NCI-H82 treated with DMSO at 0.1 percent for 48 hours (cell line): ENCODE measurements at regions not wholly inside any gene's neighbourhood (a gene's known extent, or its start where the extent isn't known, plus 50 kb on each side); places are given as distances from the start of the nearest gene placed in this dataset.
"Not testable (repeated sequence)": the region's sequence is repeated elsewhere in the genome, so short reads cannot be mapped to it uniquely, and the experiment has no call there.

Source experiments
- DNase-seq: peaks from one replicate; lab custom pipeline; 2025; ENCODE audit not compliant: unreplicated experiment; lab: John Stamatoyannopoulos, UW

GRCh38 chr6:106749609-106750008 lies 120.2 kb downstream of the QRSL1 start:
- no peak for DNase-seq

GRCh38 chr6:106748547-106749207 lies 119.3 kb downstream of the QRSL1 start:
- DNase-seq = no peak

GRCh38 chr6:106747139-106747538 lies 117.8 kb downstream of the QRSL1 start:
- no peak for DNase-seq

GRCh38 chr6:106746652-106747051 lies 117.3 kb downstream of the QRSL1 start:
- no peak for DNase-seq

- no peak for DNase-seq
Observed at GRCh38 chr6:106745824-106746582, 116.6 kb downstream of the QRSL1 start.

- DNase-seq = no peak
Observed at GRCh38 chr6:106745197-106745770, 115.9 kb downstream of the QRSL1 start.

GRCh38 chr6:106744781-106745180 lies 115.4 kb downstream of the QRSL1 start:
- DNase-seq = no peak

GRCh38 chr6:106744029-106744428 lies 114.7 kb downstream of the QRSL1 start:
- not testable (repeated sequence) for DNase-seq

- no peak for DNase-seq
Observed at GRCh38 chr6:106743612-106744011, 114.2 kb downstream of the QRSL1 start.

GRCh38 chr6:106740287-106740686 lies 110.9 kb downstream of the QRSL1 start:
- no peak for DNase-seq

- no peak for DNase-seq
Observed at GRCh38 chr6:106739387-106739786, 110.0 kb downstream of the QRSL1 start.

- no peak for DNase-seq
Observed at GRCh38 chr6:106736502-106736901, 107.1 kb downstream of the QRSL1 start.

- no peak for DNase-seq
Observed at GRCh38 chr6:106735828-106736227, 106.5 kb downstream of the QRSL1 start.

GRCh38 chr6:106735136-106735633 lies 105.8 kb downstream of the QRSL1 start:
- DNase-seq = no peak

GRCh38 chr6:106733386-106733785 lies 104.0 kb downstream of the QRSL1 start:
- DNase-seq = no peak

GRCh38 chr6:106732376-106732940 lies 103.1 kb downstream of the QRSL1 start:
- DNase-seq = no peak

- DNase-seq = no peak
Observed at GRCh38 chr6:106731843-106732160, 102.4 kb downstream of the QRSL1 start.

- no peak for DNase-seq
Observed at GRCh38 chr6:106731144-106731842, 101.9 kb downstream of the QRSL1 start.

- DNase-seq = no peak
Observed at GRCh38 chr6:106730718-106731117, 101.3 kb downstream of the QRSL1 start.

GRCh38 chr6:106730264-106730663 lies 100.9 kb downstream of the QRSL1 start:
- DNase-seq = no peak

- DNase-seq = no peak
Observed at GRCh38 chr6:106729841-106730240, 100.5 kb downstream of the QRSL1 start.
